HS-27A (cell line): ENCODE measurements at regions not wholly inside any gene's neighbourhood (a gene's known extent, or its start where the extent isn't known, plus 50 kb on each side); places are given as distances from the start of the nearest gene placed in this dataset.
"Not testable (repeated sequence)": the region's sequence is repeated elsewhere in the genome, so short reads cannot be mapped to it uniquely, and the experiment has no call there.

Experiments used
- DNase-seq: peaks from one replicate; pipeline ENCODE4 v3.0.0-alpha.2; 2012; ENCODE audit warnings: low read depth, missing footprints

DNA sequence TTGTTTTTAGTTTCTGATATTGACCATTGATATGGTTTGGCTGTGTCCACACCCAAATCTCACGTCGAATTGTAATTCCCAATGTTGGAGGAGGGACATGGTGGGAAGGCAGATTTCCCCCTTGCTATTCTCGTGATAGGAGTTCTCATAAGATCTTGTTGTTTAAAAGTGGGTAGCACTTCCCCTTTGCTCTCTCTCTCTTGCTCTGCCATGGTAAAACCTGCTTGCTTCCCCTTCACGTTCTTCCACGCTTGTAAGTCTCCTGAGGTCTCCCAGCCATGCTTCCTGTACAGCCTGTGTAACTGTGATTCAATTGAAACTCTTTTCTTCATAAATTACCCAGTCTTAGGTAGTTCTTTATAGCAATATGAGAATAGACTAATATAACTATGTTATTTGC lies 203.6 kb upstream of the CHORDC1 start:
- DNase-seq, result no peak

DNA sequence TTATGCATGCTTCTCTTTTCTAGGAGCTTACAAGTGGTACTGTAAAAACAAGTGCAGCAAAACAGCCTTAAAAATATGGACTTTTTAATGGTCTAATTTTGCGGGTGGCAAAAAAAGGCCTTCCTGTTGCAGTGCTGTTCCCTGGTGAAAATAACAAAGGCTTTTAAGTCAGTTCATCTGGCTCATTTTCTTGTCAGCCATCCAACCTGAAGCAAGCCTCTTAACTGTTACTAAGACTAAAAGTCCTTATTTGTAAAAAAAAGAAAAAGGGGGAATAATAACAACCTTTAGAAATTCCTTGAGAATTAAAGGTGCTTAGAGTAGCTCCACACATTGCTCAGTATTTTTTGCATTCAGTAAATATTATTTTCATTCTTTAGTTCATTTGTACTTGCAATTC lies 200.5 kb upstream of the CHORDC1 start:
- DNase-seq, result no peak

DNA sequence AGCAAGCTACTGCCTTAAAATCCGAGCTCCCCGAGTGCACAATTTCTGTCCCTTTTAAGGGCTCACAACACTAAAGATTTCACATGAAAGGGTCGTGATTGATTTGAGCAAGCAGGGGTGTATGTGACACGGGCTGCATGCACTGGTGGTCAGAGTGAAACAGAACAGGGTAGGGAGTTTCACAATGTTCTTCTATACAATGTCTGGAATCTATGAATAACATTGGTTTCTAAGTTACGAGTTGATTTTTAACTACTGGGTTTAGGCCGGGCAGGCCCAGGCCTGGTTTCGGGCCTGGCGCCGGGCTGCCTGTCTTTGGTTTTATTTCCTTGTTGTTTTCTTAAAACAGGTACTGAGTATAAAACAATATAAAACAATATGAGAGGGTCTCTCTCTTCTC lies 199.9 kb upstream of the CHORDC1 start:
- not testable (repeated sequence) for DNase-seq

DNA sequence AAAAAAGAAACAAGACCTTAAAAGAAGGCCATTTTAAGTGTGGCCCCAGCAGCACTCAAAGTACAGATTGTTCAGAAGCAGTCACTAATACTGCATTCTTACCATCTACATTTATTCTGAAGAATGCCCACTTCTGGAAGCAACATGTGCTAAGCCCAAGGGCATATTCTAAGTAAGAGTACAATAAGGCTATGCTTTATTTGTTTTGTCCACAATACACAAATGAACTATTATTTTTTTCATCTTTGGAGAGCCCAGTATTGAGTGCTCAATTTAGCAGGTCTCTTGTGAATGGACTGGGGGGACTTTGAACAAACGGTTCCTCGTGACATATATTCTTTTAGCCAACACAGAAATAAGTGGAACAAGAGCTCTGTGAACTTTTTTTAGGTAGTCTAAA lies 191.4 kb upstream of the CHORDC1 start:
- no peak for DNase-seq

DNA sequence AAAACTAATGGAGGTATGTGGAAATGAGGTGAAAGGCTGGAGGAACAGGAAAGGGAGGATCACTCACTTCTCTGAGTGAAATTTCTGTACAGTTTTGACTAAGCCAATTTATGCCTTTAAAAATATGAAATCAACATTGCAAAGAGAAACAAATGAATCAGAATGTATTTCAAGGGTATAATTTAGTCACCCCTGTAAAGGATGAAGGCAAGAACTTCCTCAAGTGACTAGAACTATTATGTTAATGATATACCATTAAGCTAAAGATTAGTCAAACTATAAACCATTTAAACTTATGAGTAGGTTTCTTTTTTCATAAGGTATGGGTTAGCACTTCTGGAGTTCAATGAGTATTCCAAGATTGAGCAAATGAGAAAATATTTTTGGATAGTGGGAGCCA lies 184.5 kb upstream of the CHORDC1 start:
- DNase-seq, result no peak

DNA sequence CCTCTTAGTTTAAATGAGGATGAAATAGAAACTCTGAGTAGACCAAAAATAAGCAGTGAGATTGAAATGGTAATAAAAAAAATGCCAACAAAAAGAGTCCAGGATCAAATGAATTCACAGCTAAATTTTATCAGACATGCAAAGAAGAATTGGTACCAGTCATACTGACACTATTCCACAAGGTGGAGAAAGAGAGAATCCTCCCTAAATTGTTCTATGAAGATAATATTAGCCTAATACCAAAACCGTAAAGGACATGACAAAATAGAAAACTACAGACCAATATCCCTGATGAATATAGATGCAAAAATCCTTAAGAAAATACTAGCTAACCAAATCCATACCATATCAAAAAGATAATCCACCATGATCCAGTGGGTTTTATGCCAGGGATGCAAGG lies 169.8 kb upstream of the CHORDC1 start:
- DNase-seq, result no peak

DNA sequence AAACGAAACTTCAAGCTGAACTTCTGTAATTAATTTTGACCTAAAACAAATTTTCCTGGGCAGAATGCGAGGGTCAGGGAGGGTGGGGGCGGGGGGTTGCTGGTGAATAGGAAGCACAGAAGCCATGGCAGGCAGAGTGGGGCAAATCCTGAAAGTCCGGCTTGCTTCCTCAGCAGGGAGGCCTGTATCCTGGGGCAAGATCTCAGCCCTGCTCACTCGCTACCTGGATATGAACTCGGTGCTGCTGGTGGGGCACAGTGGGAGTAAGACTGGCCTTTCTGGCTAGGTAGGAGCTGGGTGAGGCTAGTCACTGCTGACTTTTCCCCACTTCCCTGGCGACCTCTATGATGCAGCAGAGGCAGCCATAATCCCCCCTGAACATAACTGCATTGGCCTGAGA lies 168.9 kb upstream of the CHORDC1 start:
- no peak for DNase-seq

DNA sequence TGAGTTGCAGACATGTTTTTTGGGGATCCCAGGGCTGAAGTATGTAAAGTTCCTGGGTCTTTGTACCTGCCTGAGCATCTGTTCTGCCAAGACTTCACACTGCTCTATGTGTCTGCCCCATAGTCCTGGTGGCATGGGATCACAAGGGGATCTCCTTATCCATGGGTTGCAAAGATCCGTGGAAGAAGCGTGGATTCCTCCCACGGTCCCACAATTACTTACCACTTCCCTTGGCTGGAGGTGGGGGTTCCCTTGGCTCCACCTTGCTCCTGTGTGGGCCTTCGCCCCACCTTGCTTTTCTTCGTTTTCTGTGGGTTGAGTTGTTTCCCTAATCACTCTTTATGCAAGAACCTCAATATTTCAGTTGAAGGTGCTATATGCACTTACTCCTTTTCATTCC lies 157.4 kb upstream of the CHORDC1 start:
- DNase-seq, result no peak

DNA sequence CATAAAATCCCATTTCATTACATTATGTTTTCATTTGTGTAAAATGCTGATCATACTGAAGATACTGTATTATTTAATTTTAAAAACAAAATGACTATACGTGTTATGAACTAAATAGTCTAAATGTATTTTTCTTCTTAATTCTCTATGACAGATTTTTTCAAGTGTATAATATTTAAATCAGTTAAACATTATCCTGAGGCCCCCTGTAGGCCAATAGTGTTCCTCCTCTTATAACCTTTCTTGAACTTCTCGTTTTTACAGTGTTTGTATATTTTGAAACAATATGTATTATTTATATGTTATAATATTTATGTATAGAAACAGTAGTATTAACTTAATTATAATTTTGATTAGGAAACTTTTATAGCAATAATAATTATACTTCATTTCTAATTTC lies 151.1 kb upstream of the CHORDC1 start:
- no peak for DNase-seq

DNA sequence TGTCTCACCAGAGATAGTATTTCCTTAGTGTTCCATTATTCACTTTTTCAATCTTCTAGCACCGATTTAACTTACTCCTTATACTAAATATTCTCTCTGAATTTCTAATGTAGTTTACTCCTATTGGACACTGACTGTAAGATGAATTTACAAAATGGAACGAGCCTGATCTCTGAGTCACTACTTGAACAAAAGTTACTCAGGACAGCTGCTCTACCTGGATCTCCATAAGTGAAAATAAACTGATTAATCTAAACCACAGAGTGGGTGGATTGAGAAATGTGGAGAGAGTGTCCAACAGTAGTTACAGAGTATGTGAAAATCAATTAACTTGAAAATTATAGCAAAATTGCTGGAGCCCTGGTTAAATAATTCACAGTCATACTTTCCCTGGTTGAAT lies 141.7 kb upstream of the CHORDC1 start:
- DNase-seq, result no peak

DNA sequence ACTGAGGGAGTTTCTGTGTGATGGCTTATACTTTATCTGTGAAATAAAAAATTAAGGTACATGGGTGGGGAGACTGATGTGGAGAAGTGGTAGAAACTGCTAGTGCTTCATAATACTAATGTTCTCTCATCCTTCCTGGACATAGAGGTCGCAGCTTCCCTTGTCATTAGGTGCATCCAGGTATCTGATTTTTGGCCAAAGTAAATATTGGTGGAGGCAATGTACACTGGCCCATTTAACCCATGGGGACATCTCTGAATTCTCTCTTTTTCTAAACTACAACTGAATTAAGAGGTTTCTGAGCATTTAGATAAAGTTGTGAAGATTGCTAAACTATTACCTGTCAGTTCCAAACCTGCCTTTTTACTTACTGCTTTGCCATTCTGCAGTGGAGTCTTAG lies 140.9 kb upstream of the CHORDC1 start:
- no peak for DNase-seq

DNA sequence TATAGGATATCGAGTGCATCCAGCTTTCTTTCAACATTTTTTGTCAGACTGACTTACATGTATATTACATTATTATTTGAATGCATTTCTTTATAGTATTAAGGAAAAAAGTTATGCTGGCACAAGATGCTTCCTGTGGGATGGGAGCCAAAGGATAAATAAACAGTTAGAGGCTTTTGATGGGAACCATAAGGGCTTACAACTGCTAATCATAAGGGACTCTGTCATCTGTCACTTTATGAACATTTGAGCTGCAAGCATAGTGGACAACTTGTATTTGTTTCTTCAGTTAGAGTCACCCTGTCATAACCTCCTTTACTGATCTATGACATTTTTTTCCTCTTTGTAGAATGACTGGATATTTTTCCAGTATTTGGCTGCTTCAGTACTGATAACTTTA lies 132.4 kb upstream of the CHORDC1 start:
- no peak for DNase-seq

DNA sequence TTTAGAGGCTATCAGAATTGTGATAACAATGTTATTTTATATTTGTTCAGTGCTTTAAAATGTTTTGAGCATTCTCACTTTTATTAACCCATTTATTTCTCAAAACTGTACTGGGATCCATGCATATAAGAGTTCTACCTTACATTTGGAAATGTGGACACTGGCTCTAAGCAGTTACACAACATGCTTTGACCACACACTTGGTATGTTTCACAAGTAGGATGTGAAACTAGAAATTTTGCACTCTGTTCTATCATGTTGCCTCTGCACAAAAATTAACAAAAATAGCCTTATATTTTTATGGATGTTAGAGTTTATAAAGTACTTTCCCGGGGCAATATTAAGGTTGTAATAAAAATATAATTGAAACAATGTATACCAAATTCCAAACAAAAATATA lies 126.9 kb upstream of the CHORDC1 start:
- DNase-seq, result no peak

DNA sequence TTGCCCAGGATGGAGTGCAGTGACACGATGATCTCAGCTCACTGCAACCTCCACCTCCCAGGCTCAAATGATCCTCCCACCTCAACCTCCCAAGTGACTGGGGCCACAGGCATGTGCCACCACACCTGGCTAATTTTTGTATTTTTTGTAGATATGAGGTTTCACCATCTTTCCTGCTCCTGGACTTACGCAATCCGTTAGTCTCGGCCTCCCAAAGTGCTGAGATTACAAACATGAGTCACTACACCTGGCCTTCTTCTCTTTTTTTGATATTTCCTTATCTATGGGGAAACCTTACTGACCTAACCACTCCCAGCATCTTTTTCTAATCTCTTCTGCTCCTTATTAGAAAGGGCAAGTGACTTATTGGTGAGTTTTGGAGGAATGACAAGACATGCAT lies 121.7 kb upstream of the CHORDC1 start:
- DNase-seq, result no peak

DNA sequence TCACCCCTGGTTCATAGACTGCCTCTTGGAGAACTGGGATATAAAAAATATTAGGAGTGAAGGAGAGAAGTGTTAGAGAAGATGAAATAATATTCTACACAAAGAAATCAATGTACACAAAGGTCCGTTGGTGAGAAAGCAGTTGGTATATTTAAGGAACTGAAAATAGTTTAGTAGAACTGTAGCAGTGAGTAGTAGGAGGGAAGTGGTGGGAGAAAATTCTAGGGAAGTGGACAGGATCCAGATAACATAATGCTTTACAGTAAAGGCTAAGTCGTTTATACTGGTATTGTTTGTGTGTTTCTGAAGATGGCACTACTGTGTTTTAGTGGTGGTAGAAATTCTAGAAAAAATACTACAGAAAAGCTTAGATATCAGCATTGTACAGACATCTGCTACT lies 120.8 kb upstream of the CHORDC1 start:
- DNase-seq, result no peak

DNA sequence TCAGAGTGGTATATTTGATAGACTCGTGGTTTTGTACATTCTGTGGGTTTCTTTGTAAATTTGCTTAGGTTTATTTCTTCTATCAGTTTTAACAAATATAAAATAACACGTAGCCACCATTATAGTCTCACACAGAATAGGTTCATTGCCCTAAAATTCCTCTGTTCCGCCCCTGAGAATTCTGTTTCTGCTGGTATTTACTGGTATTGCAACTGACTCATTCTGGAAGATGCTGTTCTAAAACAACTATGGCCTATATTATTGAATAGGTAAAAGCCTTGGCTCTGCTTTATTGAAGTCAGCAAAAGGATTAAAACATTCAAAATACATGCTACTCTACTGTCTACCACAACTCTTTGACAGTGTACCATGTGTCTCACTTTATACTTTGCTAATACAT lies 119.1 kb upstream of the CHORDC1 start:
- no peak for DNase-seq

DNA sequence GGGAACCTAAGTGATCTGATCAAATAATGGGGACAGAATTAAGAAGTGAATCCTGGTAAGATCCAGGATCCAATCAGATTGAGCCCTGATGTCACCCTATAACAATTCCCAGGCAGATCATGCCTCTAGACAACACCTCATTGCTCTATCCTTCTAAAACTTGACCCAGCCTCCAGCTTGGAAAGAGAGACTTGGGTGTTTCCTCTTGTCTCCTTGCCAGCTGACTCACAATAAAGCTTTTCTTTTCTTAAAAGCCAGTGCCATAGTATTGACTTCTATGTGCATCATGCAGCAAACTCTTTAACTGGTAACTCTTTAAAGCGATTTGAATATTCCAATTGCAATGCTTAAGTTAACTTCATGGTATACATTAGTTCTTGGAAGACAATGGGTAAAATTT lies 109.6 kb upstream of the CHORDC1 start:
- DNase-seq, result peak; percentile 27

DNA sequence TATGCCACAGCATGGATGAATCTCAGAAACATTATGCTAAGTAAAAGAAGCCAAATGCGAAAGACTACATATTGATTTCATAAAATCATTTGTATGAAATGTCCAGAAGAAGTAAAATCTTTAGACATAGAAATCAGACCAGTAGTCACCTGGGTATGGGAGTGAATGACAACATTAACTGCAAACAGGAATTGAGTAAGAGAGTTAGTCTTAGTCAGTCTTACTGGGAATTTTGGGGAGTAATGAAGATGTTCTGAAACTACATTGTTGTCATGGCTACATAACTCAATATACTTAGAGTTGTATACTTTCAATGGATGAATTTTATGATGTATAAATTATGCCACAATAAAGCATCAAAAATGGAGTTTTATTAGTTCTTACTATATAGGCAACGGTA lies 107.8 kb upstream of the CHORDC1 start:
- DNase-seq, result no peak

DNA sequence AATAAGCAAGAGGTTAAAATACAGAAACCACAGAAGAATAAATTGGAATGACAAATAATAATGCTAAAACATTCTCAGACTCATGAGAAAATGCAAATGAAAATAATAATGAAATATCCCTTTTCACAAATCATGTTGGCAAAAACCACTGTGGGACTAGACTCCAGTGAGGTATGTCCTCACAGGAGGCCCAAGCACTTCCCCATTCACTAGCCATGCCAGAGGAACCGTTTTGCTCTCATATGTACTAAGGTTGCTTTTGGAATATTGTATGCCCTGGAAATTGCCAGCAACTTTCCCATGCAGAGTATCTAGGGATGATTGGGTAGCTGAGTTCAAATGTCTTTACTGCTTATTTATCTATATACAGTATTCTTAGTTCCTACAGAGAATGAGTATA lies 106.2 kb upstream of the CHORDC1 start:
- no peak for DNase-seq

DNA sequence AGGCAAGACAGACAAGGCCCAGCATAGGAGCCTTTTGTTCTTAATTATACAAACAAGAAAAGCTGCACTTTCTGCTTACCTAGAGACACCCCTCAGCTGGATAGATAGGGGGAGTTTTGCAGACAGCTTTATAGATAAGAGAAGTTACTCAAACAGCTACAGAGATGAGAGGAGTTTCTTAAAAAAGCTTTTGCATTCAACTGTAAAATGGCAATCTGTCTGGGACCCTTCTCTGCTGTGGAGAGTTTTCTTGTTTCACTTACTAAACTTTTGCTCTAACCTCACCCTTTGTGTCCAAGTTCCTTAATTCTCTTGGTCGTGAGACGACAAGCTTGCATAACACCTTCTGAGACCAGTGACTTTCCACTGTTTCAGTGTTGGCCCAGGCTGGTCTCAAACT lies 103.8 kb upstream of the CHORDC1 start:
- DNase-seq, result no peak

DNA sequence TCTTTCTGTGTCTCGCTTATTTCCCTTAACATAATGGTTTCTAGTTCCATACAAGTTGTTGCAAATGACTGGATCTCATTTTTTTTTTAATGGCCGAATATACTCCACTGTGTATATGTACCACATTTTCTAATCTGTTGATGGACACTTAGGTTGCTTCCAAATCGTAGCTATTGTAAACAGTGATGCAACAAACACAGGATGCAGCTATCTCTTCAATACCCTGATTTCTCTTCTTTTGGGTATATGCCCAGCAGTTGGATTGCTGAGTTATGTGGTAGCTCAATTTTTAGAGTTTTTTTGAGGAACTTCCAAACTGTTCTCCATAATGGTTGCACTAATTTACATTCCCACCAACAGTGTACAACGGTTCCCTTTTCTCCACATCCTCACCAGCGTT lies 100.4 kb upstream of the CHORDC1 start:
- no peak for DNase-seq

DNA sequence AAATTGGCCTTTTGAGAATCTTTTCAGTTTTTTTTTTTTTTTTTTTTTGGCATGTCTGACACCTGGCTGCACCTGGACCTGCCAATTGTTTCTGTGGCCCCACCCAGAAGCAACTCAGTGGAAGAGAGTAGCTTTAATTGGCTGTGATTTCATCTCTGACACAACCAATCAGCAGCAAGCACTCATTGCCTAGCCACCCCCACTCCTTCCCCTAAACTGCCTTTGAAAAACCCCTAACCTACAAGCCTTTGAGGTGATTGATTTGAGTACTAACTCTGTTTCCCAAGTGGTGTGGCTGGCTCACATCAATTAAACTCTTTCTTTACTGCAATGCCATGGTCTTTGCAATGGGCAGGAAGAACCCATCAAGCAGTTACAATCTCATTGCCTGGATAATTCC lies 98.2 kb upstream of the CHORDC1 start:
- DNase-seq, result no peak

DNA sequence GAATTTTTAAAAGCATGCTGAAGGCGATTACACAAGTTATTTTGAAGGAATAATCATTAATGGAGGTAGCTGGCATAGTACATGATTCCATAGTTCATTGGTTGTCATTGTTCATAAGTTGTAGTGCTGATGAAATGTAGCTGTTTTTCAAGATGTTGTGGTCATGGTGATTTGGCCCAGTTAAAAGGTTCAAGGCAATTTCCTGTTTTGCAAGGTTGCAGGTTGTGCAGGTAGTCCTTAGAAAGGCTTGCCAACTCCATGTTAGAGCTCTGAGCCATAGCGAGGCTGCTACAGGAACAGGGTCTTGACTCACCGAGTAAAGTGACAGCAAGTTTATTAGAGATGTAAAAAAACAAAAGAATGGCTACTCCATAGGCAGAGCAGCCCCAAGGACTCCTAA lies 95.8 kb upstream of the CHORDC1 start:
- no peak for DNase-seq

DNA sequence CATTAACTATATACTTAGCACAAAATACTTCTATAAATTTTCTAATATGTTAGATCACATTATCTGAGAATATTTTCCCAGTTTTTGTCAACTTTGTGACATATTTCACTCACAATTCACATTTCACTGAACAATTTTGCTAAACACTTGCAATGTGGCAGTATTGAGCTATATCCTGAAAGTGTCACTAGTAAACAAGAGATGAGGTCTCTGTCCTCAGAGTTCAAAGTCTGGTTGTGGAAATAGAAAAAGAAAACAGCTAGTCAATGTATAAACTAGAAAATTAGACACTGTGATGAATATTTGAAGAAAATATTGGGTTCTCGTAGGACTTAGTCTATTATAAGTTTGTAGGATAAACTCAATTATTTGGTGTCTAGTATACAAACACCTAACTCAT lies 87.4 kb upstream of the CHORDC1 start:
- no peak for DNase-seq

DNA sequence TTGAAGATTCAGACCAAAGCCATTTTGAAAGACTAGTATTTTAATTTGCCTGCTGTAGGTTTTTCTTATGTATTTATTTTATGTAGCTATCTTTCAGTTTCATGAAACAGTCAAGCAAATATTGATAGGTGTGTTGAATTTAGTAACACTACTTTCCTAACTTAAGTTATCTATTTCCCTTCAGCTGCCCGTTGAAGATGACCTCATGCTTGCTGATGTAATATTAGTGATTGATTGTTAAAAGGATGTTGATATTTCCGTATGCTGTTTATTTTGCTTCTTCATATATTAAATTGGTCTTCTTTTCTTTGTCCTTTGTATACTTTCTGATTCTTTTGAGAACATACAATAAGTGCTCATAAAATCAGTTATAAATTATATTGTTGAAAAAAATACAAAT lies 86.8 kb upstream of the CHORDC1 start:
- DNase-seq, result no peak

DNA sequence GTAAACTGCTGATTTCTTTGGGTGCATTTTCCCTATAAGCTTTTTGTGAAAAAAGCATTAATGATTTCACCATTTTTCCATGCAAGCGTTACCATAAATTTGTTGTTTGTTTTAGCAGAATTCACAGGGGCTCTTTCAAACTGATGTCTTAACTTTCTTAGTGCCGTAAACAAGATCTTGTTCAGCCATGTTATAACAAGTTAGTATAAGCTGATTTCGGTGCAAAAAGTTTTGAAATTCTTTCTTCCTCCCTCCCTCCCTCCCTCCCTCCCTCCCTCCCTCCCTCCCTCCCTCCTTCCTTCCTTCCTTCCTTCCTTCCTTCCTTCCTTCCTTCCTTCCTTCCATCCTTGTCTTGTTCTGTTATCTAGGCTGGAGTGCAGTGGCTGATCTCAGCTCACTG lies 71.7 kb upstream of the CHORDC1 start:
- DNase-seq, result no peak
